Loucy (cell line): ENCODE measurements at regions not wholly inside any gene's neighbourhood (a gene's known extent, or its start where the extent isn't known, plus 50 kb on each side); places are given as distances from the start of the nearest gene placed in this dataset.

ENCODE experiments used
- H2AFZ ChIP-seq: fragments of 200-600 bp; sonication (generic); 2 replicates; pipeline ENCODE4 v1.6.0; 2016; ENCODE audit warnings: antibody characterized with exemption, mild to moderate bottlenecking, low read length, moderate library complexity
- H3F3A ChIP-seq: fragments of 200-600 bp; 2 replicates; pipeline ENCODE4 v1.6.0; 2016; ENCODE audit warnings: antibody characterized with exemption, low read depth, mild to moderate bottlenecking
- H3K27me3 ChIP-seq: fragments of 200-600 bp; sonication (generic); 2 replicates; pipeline ENCODE4 v1.6.1; 2014; ENCODE audit warnings: low read length, mild to moderate bottlenecking; ENCODE audit not compliant: insufficient read depth, poor library complexity, severe bottlenecking
- H3K36me3 ChIP-seq: fragments of 200-600 bp; sonication (generic); 2 replicates; pipeline ENCODE4 v1.6.1; 2016; ENCODE audit warnings: low read length; ENCODE audit not compliant: insufficient read depth
- H3K4me1 ChIP-seq: fragments of 200-600 bp; sonication (generic); 2 replicates; pipeline ENCODE4 v1.5.1; 2014; ENCODE audit warnings: low read length, mild to moderate bottlenecking; ENCODE audit not compliant: insufficient read depth, poor library complexity, severe bottlenecking
- H3K4me2 ChIP-seq: fragments of 200-600 bp; sonication (generic); 2 replicates; pipeline ENCODE4 v1.6.0; 2014; ENCODE audit warnings: antibody characterized with exemption, low read length, low read depth, mild to moderate bottlenecking; ENCODE audit not compliant: poor library complexity, severe bottlenecking
- H3K4me3 ChIP-seq: fragments of 200-600 bp; sonication (generic); 2 replicates; pipeline ENCODE4 v1.5.1; 2014; ENCODE audit warnings: low read length, mild to moderate bottlenecking, mixed read lengths; ENCODE audit not compliant: poor library complexity, severe bottlenecking
- H3K79me2 ChIP-seq: fragments of 200-600 bp; sonication (generic); 2 replicates; pipeline ENCODE4 v1.6.1; 2014; ENCODE audit warnings: low read length; ENCODE audit not compliant: insufficient read depth
- H3K9ac ChIP-seq: fragments of 200-600 bp; sonication (generic); 2 replicates; pipeline ENCODE4 v1.6.0; 2014; ENCODE audit warnings: mild to moderate bottlenecking, low read depth, low read length, moderate library complexity; ENCODE audit not compliant: poor library complexity, severe bottlenecking
- H3K9me2 ChIP-seq: fragments of 200-600 bp; sonication (generic); replicated peaks from 2 replicates; pipeline ENCODE4 v1.6.1; 2016; ENCODE audit warnings: low read depth, low read length, mixed read lengths
- H3K9me3 ChIP-seq: fragments of 200-600 bp; sonication (generic); 2 replicates; pipeline ENCODE4 v1.6.1; 2014; ENCODE audit warnings: mild to moderate bottlenecking, antibody characterized with exemption, low read length, low read depth; ENCODE audit not compliant: insufficient read depth
- H4K20me1 ChIP-seq: fragments of 200-600 bp; sonication (generic); 2 replicates; pipeline ENCODE4 v1.6.0; 2014; ENCODE audit warnings: antibody characterized with exemption, low read length, mild to moderate bottlenecking; ENCODE audit not compliant: insufficient read depth, poor library complexity, severe bottlenecking
- EZH2phosphoT487 ChIP-seq: fragments of 200-600 bp; IDR thresholded peaks from 2 replicates; pipeline ENCODE4 v1.6.1; 2018; ENCODE audit warnings: antibody characterized with exemption, mild to moderate bottlenecking, moderate library complexity, borderline replicate concordance
- TF ChIP-seq, protein P1 (sequence below): fragments of 200-600 bp; sonication (generic); conservative IDR thresholded peaks from 2 replicates; pipeline ENCODE4 v1.5.1; 2014; ENCODE audit warnings: mild to moderate bottlenecking, antibody characterized with exemption, low read length

DNA sequence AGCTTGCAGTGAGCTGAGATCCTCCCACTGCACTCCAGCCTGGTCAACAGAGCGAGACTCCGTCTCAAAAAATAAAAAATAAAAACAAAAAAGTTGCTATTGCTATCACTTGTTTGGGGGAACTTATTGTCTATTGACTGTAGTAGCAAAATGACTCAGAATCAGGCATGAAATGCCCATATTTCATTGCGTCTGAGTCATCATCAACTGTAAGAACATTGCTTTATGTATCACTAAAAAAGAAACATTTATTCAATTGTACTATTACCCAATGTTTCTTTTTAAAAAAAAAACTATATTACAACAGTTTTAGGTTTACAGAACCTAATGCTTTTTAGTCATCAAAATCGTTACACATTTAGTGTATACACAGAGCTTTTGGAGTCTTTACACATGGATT, 91.0 kb upstream of the FMN2 start:
- TF ChIP-seq EZH2phosphoT487 = no peak
- no peaks in the 10 kb centered on the region for H3K9me3 ChIP-seq

DNA sequence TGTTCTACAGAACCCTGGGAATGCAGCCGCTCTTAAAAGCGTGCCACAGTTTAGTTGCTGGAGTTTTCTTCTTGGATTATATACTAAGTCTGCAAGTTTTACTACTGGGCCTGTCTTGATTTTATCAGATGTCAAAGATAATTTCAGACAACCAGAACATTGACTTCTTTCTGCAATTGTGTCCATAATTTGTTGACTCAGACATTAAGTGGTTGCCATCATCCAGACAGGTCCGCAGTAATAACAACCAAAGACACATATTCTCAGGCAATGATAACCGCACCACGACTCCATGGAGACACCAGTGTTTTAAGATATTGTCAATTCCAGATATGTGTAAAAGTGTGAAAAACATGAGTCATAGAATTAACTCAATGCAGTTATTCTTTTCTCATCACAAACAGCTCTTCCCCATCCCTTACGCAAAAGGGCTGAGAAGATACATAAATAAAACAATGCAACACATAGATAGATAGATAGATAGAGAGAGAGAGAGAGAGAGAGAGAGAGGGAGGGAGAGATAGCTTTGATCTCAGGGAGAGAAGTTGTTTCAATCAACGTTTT, 90.4 kb upstream of the FMN2 start:
- Histone ChIP-seq H3K9ac (no peak overlapping the region), H2AFZ (no peak overlapping the region), H3K79me2 (no peaks in the 10 kb centered on the region)

More for the DNA sequence above, 91.0 kb upstream of the FMN2 start:
- H4K20me1 ChIP-seq = no peaks in the 10 kb centered on the region
- H3K27me3 ChIP-seq = no peaks in the 10 kb centered on the region
- H3K9ac ChIP-seq = no peak overlapping the region
- no peaks in the 10 kb centered on the region for H3F3A ChIP-seq
- no peaks in the 10 kb centered on the region for H3K79me2 ChIP-seq
- H3K9me2 ChIP-seq = no peaks in the 10 kb centered on the region
- no peaks in the 10 kb centered on the region for H3K36me3 ChIP-seq
- no peak overlapping the region for H3K4me2 ChIP-seq
- H2AFZ ChIP-seq = no peak overlapping the region
- no peak overlapping the region for H3K4me3 ChIP-seq
- no peaks in the 10 kb centered on the region for H3K4me1 ChIP-seq

DNA sequence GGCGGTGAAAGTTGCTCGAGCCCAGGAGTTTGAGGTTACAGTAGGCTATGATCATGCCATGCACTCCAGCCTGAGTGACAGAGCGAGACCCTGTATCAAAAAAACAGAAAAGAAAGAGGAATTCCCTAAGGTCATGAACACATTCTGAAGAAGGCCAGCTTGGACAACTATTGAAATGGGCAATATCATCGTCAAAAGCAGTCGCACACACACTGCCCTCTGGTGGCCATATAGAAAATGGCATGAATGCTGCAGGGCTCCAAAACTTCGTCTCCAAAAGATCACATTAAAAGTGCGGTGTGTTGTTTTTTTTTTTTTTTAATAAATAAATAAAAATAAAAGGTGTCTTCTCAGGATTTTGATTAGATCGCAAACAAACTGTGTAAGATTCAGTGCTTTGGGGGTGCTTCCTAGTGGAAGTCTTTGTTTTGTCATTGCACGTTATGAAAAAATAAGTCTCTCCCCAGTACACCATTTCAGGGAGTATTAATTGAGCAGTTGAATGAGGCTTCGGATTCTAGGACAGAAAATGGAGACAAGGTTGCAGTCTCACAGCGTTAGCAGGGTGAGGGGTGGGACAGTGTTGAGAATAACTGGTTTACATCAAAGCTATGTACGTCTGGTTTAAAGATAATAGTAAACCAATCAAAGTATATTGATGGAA, 87.5 kb upstream of the FMN2 start:
- H4K20me1 ChIP-seq = no peaks in the 10 kb centered on the region
- H3K27me3 ChIP-seq = no peaks in the 10 kb centered on the region
- H3K9me3 ChIP-seq = no peaks in the 10 kb centered on the region
- H3K9ac ChIP-seq = no peak overlapping the region
- no peaks in the 10 kb centered on the region for H3K36me3 ChIP-seq
- H3K4me1 ChIP-seq = no peaks in the 10 kb centered on the region
- no peak overlapping the region for H3K4me3 ChIP-seq
- H2AFZ ChIP-seq = no peak overlapping the region
- TF ChIP-seq, protein P1, sequence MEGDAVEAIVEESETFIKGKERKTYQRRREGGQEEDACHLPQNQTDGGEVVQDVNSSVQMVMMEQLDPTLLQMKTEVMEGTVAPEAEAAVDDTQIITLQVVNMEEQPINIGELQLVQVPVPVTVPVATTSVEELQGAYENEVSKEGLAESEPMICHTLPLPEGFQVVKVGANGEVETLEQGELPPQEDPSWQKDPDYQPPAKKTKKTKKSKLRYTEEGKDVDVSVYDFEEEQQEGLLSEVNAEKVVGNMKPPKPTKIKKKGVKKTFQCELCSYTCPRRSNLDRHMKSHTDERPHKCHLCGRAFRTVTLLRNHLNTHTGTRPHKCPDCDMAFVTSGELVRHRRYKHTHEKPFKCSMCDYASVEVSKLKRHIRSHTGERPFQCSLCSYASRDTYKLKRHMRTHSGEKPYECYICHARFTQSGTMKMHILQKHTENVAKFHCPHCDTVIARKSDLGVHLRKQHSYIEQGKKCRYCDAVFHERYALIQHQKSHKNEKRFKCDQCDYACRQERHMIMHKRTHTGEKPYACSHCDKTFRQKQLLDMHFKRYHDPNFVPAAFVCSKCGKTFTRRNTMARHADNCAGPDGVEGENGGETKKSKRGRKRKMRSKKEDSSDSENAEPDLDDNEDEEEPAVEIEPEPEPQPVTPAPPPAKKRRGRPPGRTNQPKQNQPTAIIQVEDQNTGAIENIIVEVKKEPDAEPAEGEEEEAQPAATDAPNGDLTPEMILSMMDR = peak; percentile 73
- TF ChIP-seq EZH2phosphoT487 = no peak
- no peak overlapping the region for H3K4me2 ChIP-seq
- no peaks in the 10 kb centered on the region for H3F3A ChIP-seq
- H3K9me2 ChIP-seq = no peaks in the 10 kb centered on the region
- H3K79me2 ChIP-seq = no peaks in the 10 kb centered on the region

More for the DNA sequence above, 90.4 kb upstream of the FMN2 start:
- Histone ChIP-seq H3K9me2 (no peaks in the 10 kb centered on the region), H3K36me3 (no peaks in the 10 kb centered on the region), H3K4me2 (no peak overlapping the region), H4K20me1 (no peaks in the 10 kb centered on the region), H3F3A (no peaks in the 10 kb centered on the region), H3K27me3 (no peaks in the 10 kb centered on the region), H3K4me3 (no peak overlapping the region), H3K4me1 (no peaks in the 10 kb centered on the region), H3K9me3 (no peaks in the 10 kb centered on the region)
- TF ChIP-seq, protein P1 = no peak
- no peak for TF ChIP-seq EZH2phosphoT487
